ENCODE measurements at regions not wholly inside any gene's neighbourhood (a gene's known extent, or its start where the extent isn't known, plus 50 kb on each side); places are given as distances from the start of the nearest gene placed in this dataset.

GRCh38 chr21:38664315-38664714 is 141.4 kb upstream of the ETS2 start:
- TF ChIP-seq CTCF (conservative IDR thresholded peaks at IDR 0.05; ENCODE audit: low read length) = no peak
- TF ChIP-seq EZH2phosphoT487 (IDR thresholded peaks at IDR 0.05; ENCODE audit: borderline replicate concordance, low read depth, low read length) = no peak
